SW 1271 (cell line): ENCODE measurements at regions not wholly inside any gene's neighbourhood (a gene's known extent, or its start where the extent isn't known, plus 50 kb on each side); places are given as distances from the start of the nearest gene placed in this dataset.
"Not testable (repeated sequence)": the region's sequence is repeated elsewhere in the genome, so short reads cannot be mapped to it uniquely, and the experiment has no call there.

Source experiments
- DNase-seq, 2 experiments: peaks; one replicate each; lab custom pipeline; 2025; lab: John Stamatoyannopoulos, UW

- DNase-seq, result no peak
Measured at GRCh38 chr5:123710031-123710430, 198.1 kb downstream of the CSNK1G3 start.

- no peak for DNase-seq
Measured at GRCh38 chr5:123709422-123709821, 197.4 kb downstream of the CSNK1G3 start.

- DNase-seq, result peak in 1 of 2 experiments; percentile 49
Measured at GRCh38 chr5:123708074-123708806, 196.3 kb downstream of the CSNK1G3 start.

- no peak for DNase-seq
Measured at GRCh38 chr5:123706531-123706930, 194.6 kb downstream of the CSNK1G3 start.

- DNase-seq, result no peak
Measured at GRCh38 chr5:123705741-123706140, 193.8 kb downstream of the CSNK1G3 start.

GRCh38 chr5:123701511-123702200 is 189.7 kb downstream of the CSNK1G3 start:
- no peak for DNase-seq

- peak; percentile 45 to 79 for DNase-seq
Measured at GRCh38 chr5:123700624-123701287, 188.8 kb downstream of the CSNK1G3 start.

- DNase-seq, result no peak
Measured at GRCh38 chr5:123699571-123699970, 187.6 kb downstream of the CSNK1G3 start.

- not testable (repeated sequence) for DNase-seq
Measured at GRCh38 chr5:123698937-123699336, 187.0 kb downstream of the CSNK1G3 start.

GRCh38 chr5:123696921-123697341 is 185.0 kb downstream of the CSNK1G3 start:
- DNase-seq, result no peak

- no peak for DNase-seq
Measured at GRCh38 chr5:123690821-123691220, 178.8 kb downstream of the CSNK1G3 start.

- DNase-seq, result no peak
Measured at GRCh38 chr5:123681061-123681460, 169.1 kb downstream of the CSNK1G3 start.

GRCh38 chr5:123673107-123673506 is 161.1 kb downstream of the CSNK1G3 start:
- no peak for DNase-seq

GRCh38 chr5:123671711-123672456 is 159.9 kb downstream of the CSNK1G3 start:
- DNase-seq, result no peak

- DNase-seq, result peak in 1 of 2 experiments; percentile 56
Measured at GRCh38 chr5:123671042-123671441, 159.1 kb downstream of the CSNK1G3 start.
